NCI-H82 (cell line): ENCODE measurements at regions not wholly inside any gene's neighbourhood (a gene's known extent, or its start where the extent isn't known, plus 50 kb on each side); places are given as distances from the start of the nearest gene placed in this dataset.
A peak's percentile ranks its signal among the peaks of the same experiment; 100 is the strongest.
"Not testable (repeated sequence)": the region's sequence is repeated elsewhere in the genome, so short reads cannot be mapped to it uniquely, and the experiment has no call there.

Experiments used
- DNase-seq: peaks from one replicate; lab custom pipeline; 2025; lab: John Stamatoyannopoulos, UW

- no peak for DNase-seq
Observed at GRCh38 chr4:16450724-16451123, 224.5 kb upstream of the TAPT1 start.

GRCh38 chr4:16450031-16450430 is 223.8 kb upstream of the TAPT1 start:
- DNase-seq = no peak

DNA sequence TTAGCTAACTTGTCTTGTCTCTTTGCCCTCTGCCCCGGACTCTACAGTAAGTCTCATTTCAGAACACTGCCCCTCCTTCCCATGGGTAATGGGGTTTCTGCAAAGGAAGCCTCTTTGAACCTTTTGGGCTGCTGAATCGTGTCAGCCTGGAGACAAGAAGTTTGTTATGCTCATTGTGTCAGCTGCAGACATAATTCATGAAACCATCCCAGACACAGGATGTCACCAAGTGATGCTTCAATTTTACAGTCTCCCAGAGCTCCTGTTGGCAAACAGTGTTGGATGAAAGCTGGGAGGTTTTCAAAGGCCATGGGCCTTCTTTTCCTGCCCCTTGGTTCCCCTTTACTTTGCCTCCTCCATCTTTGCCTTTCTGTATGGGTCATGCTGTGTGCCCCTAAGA is 223.1 kb upstream of the TAPT1 start:
- DNase-seq = no peak

DNA sequence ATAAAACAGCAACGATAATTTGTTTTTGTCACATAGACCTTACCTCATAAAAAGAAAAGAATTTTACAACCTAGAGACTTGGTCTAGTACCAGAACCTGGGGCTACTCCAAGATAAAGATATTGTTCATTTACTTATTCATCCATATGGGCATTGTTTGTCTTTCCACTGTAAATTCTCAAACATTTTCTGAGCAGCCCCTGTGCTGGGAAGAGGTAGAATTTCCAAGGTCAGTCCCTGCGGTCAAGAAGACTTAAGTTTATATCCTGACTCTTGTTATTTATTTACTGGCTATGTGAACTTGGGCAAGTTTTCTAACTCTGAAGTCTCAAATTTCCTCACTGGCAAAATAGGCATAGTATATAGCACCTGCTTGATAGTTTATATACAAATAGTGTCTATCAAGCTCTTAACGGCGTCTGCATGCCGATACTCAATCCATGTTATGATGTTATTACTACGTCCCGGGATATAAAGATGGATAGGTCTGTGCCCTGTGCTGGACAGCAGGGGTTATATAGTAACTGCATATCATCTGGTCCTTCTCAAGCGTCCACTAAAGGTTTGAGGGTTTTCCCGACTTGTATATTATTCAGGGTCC is 222.1 kb upstream of the TAPT1 start:
- DNase-seq = no peak

- DNase-seq = peak; percentile 37
Observed at GRCh38 chr4:16443504-16444088, 217.3 kb upstream of the TAPT1 start.

GRCh38 chr4:16442296-16442695 is 216.0 kb upstream of the TAPT1 start:
- DNase-seq = no peak

DNA sequence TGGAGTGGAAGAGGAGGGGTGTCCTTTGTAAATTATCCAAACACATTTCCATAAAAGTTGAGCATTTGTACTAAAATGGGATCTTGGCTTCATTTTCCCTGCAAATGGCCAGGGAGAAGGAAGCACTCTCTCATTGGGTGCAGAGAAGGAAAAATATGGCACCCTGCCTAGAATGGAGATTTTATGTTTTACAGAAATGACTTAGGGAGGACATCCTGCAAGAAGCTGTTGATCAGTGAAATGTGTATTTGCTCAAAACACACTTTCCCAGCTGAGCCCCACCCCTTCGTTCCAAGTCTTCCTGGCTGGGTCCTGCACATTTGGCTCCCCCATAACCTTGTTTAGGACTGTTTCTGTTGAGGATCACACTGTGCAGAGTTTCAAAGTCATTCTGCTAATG is 213.5 kb upstream of the TAPT1 start:
- no peak for DNase-seq

GRCh38 chr4:16438986-16439385 is 212.7 kb upstream of the TAPT1 start:
- no peak for DNase-seq

- DNase-seq = no peak
Observed at GRCh38 chr4:16437836-16438235, 211.6 kb upstream of the TAPT1 start.

DNA sequence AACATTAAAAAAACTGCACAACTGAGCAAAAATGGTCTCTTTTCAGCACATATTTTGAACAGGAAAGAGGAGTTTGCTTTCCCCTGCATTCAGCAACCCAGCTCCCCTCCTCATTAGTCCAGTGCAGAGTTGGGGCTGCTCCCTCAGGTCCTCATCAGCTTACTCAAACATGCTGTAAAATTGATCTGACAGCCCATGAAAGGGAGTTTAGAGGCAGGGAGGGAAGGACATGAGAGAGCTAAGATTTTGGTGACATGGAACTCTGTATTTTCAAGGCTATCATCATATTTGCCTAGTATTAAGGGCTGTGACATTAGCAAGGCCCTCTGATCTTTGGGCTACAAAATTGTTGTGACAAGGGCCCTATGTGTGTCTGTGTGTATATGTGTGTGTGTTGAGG is 205.6 kb upstream of the TAPT1 start:
- DNase-seq = no peak

- no peak for DNase-seq
Observed at GRCh38 chr4:16418814-16419213, 192.5 kb upstream of the TAPT1 start.

GRCh38 chr4:16417198-16417597 is 190.9 kb upstream of the TAPT1 start:
- DNase-seq = no peak

GRCh38 chr4:16416601-16417000 is 190.3 kb upstream of the TAPT1 start:
- DNase-seq = no peak

DNA sequence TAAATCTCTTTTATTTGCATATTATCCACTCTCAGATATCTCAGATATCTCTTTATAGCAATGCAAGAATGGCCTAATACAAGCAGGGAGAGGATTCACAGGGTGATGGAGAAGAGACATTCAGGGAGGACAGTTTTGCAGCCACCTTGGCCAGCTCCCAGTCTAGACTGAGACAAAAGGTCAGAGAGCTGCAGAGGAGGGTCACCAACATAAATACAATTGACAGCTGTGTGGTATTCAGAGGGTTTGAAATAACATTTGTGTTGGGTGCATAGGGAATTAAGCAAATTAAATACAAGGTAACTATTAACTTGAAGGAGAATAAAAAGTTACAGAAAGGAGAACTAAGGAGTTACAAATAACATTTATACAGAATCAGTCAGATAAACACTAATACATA is 189.5 kb upstream of the TAPT1 start:
- DNase-seq = no peak

DNA sequence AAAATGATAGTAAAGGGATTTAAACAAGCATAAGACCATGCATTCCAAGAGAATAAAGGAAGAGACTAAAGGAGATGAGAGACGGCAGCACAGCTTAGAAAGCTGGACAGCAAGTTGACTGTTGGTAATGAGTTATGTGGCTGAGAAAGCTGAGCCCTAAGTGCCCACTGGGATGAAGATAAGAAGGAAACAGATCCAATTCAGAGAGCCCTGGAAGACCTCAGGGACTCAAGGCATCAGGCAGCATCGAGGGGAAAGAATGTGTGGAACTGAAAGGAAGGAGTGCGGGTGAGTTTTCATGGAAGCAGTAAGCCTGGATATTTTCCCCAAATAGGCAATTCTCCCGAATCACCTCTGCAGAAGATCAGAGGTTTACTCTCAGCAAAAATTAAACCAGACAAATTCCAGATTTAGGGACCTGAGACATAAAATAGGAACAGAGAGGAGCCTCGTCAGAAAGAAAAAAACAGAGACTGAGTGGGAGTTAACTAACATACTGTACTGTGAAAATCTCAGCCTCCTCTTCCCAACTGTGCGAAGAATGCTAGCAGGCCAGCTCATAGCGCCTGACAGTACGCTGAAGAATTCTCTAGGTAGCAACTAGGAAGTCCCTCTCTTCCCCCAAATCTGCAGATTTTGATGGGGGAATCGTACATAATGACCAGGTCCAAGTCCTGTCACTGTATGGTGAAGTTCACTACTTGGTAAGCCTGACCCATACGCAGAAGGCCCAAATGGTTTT is 187.7 kb upstream of the TAPT1 start:
- DNase-seq = no peak

GRCh38 chr4:16411501-16412085 is 185.3 kb upstream of the TAPT1 start:
- no peak for DNase-seq

- not testable (repeated sequence) for DNase-seq
Observed at GRCh38 chr4:16393216-16393615, 166.9 kb upstream of the TAPT1 start.

DNA sequence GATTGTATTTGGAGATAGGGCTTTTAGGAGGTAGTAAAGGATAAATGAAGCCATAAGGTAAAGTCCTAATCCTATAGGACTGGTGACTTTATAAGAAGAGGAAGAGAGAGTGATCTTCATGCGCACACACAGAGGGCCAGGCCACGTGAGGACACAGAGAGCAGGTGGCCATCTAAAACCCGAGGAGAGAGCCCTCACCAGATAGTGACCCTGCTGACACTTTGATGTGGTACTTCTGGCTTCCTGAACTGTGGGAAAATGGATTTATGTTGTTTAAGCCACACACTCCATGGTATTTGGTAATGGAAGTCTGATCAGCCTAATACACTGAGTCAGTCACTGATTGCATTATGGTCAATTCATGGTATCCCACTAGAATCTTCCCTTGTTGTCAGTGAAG is 164.9 kb upstream of the TAPT1 start:
- no peak for DNase-seq

GRCh38 chr4:16387448-16387847 is 161.2 kb upstream of the TAPT1 start:
- DNase-seq = no peak

- no peak for DNase-seq
Observed at GRCh38 chr4:16386711-16387320, 160.5 kb upstream of the TAPT1 start.

- DNase-seq = no peak
Observed at GRCh38 chr4:16384576-16384975, 158.3 kb upstream of the TAPT1 start.

DNA sequence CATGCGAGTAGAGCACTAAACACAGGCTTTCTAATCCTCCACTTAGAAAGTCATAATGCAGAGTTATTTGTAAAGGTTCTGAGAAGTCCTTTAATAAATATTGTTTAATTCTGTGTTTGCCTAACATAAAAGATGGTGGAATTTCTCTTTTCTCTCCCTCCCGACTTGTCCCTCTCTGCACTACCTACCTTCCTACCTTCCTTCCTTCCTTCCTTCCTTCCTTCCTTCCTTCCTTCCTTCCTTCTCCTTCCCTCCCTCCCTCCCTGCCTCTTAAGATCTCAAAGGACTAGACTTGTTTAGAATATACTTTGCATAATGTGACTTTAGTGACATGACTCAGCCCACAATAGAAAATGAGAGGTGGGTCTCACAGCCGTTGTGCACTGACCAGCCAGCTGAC is 156.3 kb upstream of the TAPT1 start:
- DNase-seq = no peak

DNA sequence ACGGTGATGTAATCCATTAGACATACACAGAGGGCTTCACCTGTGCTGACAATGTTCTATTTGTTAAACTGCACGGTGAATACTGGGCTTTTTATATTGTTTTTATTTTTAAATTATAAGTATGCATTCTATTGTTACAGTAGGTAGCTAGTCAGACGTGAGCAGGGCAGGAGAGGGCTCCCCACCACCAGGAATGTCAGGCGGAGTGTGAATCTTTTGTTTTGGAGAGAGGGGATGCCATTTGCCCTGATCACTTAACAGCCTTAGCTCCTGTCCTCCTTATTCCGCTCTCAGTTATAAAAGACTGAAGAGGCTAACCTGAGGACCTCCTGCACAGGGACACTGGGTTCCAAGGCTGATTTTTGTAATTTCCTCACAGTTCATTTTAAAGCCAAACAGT is 151.6 kb upstream of the TAPT1 start:
- DNase-seq = no peak
